Endothelial cell of umbilical vein (primary cell): ENCODE measurements at regions not wholly inside any gene's neighbourhood (a gene's known extent, or its start where the extent isn't known, plus 50 kb on each side); places are given as distances from the start of the nearest gene placed in this dataset.

Source experiments
- EZH2 ChIP-seq: IDR thresholded peaks from 2 replicates; pipeline ENCODE4 v1.6.1; 2012; ENCODE audit warnings: borderline replicate concordance, low read depth, mild to moderate bottlenecking, moderate library complexity, low read length, inconsistent platforms; ENCODE audit not compliant: severe bottlenecking
- FOS ChIP-seq: IDR thresholded peaks from 2 replicates; pipeline ENCODE4 v1.6.1; 2011; ENCODE audit warnings: mild to moderate bottlenecking, low read length, moderate library complexity, borderline replicate concordance; ENCODE audit not compliant: insufficient read depth
- GATA2 ChIP-seq: IDR thresholded peaks from 2 replicates; pipeline ENCODE4 v1.7.0; 2011; ENCODE audit warnings: low read depth, mild to moderate bottlenecking, moderate library complexity, mixed read lengths, low read length; ENCODE audit not compliant: insufficient read length, insufficient read depth
- JUN ChIP-seq: IDR thresholded peaks from 2 replicates; pipeline ENCODE4 v1.6.1; 2011; ENCODE audit warnings: borderline replicate concordance, low read depth; ENCODE audit not compliant: insufficient read length, insufficient read depth
- MYC ChIP-seq: IDR thresholded peaks from one replicate; pipeline ENCODE4 v1.6.1; 2011; ENCODE audit warnings: mild to moderate bottlenecking, low read depth, low read length
- POLR2A ChIP-seq: IDR thresholded peaks from 2 replicates; pipeline ENCODE4 v1.6.1; 2012; ENCODE audit warnings: low read depth, mild to moderate bottlenecking, control low read depth, low read length
- POLR2AphosphoS5 ChIP-seq: IDR thresholded peaks from 2 replicates; pipeline ENCODE4 v1.6.1; 2012; ENCODE audit warnings: low read depth, mild to moderate bottlenecking, control low read depth, low read length, moderate library complexity; ENCODE audit not compliant: insufficient read depth
- TF ChIP-seq, protein P1 (sequence below), 2 donors: IDR thresholded peaks; 1 replicate in 1 of 2; 2 replicates in 1 of 2; pipeline ENCODE4 v1.5.1; 2011; ENCODE audit warnings: low read length in 2 of 2, mild to moderate bottlenecking in 2 of 2, moderate library complexity in 2 of 2, control low read depth in 1 of 2, inconsistent platforms in 1 of 2, low read depth in 1 of 2; ENCODE audit not compliant: insufficient read depth in 1 of 2; ENCODE audit errors: extremely low read depth in 1 of 2
- TF ChIP-seq, protein P2 (sequence below): IDR thresholded peaks from 2 replicates; pipeline ENCODE4 v1.6.1; 2011; ENCODE audit not compliant: insufficient read depth, insufficient read length

DNA sequence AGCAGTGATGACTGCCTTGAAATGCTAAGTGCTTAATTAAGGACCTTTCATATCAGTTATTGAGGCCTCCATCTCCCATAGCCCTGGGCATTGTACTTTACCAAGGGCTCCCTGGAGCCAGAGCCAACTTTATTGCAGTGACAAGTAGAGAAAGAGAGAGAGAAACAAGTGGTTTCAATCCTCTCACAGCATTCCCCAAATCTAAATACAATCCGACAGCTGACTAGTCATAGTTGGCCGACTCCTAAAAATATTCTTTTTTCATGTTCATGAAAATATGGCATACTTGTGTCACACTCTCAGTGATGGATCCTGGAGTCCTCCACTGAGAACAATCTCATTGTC is 127.0 kb upstream of the TFAP2D start:
- TF ChIP-seq, protein P1, sequence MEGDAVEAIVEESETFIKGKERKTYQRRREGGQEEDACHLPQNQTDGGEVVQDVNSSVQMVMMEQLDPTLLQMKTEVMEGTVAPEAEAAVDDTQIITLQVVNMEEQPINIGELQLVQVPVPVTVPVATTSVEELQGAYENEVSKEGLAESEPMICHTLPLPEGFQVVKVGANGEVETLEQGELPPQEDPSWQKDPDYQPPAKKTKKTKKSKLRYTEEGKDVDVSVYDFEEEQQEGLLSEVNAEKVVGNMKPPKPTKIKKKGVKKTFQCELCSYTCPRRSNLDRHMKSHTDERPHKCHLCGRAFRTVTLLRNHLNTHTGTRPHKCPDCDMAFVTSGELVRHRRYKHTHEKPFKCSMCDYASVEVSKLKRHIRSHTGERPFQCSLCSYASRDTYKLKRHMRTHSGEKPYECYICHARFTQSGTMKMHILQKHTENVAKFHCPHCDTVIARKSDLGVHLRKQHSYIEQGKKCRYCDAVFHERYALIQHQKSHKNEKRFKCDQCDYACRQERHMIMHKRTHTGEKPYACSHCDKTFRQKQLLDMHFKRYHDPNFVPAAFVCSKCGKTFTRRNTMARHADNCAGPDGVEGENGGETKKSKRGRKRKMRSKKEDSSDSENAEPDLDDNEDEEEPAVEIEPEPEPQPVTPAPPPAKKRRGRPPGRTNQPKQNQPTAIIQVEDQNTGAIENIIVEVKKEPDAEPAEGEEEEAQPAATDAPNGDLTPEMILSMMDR (IDR thresholded peaks at IDR 0.05; ENCODE audit: extremely low read depth in 1 of 2, insufficient read depth in 1 of 2, low read depth in 1 of 2, low read length in 2 of 2) = no peak
- TF ChIP-seq, protein P2, sequence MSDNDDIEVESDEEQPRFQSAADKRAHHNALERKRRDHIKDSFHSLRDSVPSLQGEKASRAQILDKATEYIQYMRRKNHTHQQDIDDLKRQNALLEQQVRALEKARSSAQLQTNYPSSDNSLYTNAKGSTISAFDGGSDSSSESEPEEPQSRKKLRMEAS = no peak
- TF ChIP-seq FOS (no peak), EZH2 (no peak), GATA2 (no peak), POLR2A (no peak), JUN (no peak), POLR2AphosphoS5 (no peak), MYC (no peak)
